Nephron progenitor cell (in vitro differentiated cells): ENCODE measurements at regions not wholly inside any gene's neighbourhood (a gene's known extent, or its start where the extent isn't known, plus 50 kb on each side); places are given as distances from the start of the nearest gene placed in this dataset.

Experiments
- DNase-seq: peaks from one replicate; pipeline ENCODE4 v3.0.0; 2021
- H3K27ac Mint-ChIP-seq: 2 replicates; pipeline ENCODE4 v1.8.0; 2021; ENCODE audit warnings: mild to moderate bottlenecking, moderate library complexity, mixed read lengths
- H3K27me3 Mint-ChIP-seq: 2 replicates; pipeline ENCODE4 v1.8.0; 2021; ENCODE audit warnings: mild to moderate bottlenecking, low read depth, mixed read lengths; ENCODE audit not compliant: poor library complexity
- H3K36me3 Mint-ChIP-seq: 2 replicates; pipeline ENCODE4 v1.8.0; 2021; ENCODE audit warnings: low read depth, mixed read lengths
- H3K4me1 Mint-ChIP-seq: 2 replicates; pipeline ENCODE4 v1.8.0; 2021; ENCODE audit warnings: mixed read lengths
- H3K4me3 Mint-ChIP-seq: 2 replicates; pipeline ENCODE4 v1.8.0; 2021; ENCODE audit warnings: mild to moderate bottlenecking, moderate library complexity, mixed read lengths
- H3K9me3 Mint-ChIP-seq: 2 replicates; pipeline ENCODE4 v1.8.0; 2021; ENCODE audit warnings: mild to moderate bottlenecking, moderate library complexity, mixed read lengths
- TF ChIP-seq, protein P1 (sequence below): fragments of 200-600 bp; sonication (generic); IDR thresholded peaks from 2 replicates; pipeline ENCODE4 v1.5.0; 2021; ENCODE audit warnings: antibody characterized with exemption

DNA sequence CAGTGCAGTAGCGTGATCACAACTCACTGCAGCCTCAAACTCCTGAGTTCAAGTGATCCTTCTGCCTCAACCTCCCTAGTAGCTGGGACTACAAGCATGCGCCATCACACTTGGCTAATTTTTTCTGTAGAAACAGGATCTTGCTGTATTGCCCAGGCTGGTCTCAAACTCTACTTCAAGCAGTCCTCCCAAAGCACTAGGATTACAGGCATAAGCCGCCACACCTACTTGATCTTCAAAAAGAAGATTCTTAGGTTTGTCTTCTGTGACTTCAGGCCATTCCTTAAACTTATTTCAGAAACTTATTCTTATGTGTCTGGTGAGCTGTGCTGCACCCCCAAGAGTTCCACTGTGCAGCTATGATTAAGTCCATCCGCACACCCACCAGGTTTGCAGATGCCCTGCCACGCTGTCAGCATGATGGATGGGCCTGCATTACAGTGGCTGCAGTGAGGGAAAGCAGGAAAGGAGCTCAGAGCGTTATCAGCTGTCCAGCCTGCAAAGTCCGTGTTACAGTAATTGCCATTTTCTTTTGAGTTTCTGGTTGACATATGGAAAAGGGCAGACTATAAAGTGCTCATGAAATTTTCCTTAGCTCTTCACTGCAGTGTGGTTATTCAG lies 146.6 kb downstream of the AASDH start:
- Mint-ChIP-seq H3K27me3 (no peaks in the 10 kb centered on the region), H3K27ac (peak overlapping the region; percentile 42), H3K36me3 (peaks cover 18% of the 10 kb centered on the region), H3K4me1 (peaks cover 38% of the 10 kb centered on the region), H3K9me3 (no peaks in the 10 kb centered on the region), H3K4me3 (no peak overlapping the region)
- TF ChIP-seq, protein P1, sequence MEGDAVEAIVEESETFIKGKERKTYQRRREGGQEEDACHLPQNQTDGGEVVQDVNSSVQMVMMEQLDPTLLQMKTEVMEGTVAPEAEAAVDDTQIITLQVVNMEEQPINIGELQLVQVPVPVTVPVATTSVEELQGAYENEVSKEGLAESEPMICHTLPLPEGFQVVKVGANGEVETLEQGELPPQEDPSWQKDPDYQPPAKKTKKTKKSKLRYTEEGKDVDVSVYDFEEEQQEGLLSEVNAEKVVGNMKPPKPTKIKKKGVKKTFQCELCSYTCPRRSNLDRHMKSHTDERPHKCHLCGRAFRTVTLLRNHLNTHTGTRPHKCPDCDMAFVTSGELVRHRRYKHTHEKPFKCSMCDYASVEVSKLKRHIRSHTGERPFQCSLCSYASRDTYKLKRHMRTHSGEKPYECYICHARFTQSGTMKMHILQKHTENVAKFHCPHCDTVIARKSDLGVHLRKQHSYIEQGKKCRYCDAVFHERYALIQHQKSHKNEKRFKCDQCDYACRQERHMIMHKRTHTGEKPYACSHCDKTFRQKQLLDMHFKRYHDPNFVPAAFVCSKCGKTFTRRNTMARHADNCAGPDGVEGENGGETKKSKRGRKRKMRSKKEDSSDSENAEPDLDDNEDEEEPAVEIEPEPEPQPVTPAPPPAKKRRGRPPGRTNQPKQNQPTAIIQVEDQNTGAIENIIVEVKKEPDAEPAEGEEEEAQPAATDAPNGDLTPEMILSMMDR: no peak
- DNase-seq: peak; percentile 37

DNA sequence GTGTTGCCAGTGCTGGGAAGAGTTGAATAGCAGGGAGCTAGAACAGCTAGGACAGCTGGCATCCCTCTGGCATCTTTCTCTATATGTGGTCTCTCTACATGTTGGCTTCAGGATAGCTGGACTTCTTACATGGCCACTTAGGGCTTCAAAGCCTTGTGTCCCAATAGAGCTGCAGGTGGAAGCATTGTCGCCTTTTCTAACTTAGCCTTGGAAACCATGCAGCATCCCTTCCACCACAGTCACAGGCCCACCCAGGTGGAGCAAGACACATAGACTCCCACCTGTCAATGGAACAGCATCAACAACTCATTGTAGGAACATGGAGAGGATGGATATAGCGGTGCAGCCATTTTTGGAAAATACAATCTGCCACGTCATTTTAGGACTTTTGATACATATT lies 149.0 kb downstream of the AASDH start:
- Mint-ChIP-seq H3K36me3 (peaks cover 20% of the 10 kb centered on the region), H3K27ac (no peak overlapping the region), H3K27me3 (peaks cover 3% of the 10 kb centered on the region), H3K4me1 (peaks cover 53% of the 10 kb centered on the region), H3K4me3 (no peak overlapping the region), H3K9me3 (peaks cover 3% of the 10 kb centered on the region)
- TF ChIP-seq, protein P1: no peak
- DNase-seq: no peak

DNA sequence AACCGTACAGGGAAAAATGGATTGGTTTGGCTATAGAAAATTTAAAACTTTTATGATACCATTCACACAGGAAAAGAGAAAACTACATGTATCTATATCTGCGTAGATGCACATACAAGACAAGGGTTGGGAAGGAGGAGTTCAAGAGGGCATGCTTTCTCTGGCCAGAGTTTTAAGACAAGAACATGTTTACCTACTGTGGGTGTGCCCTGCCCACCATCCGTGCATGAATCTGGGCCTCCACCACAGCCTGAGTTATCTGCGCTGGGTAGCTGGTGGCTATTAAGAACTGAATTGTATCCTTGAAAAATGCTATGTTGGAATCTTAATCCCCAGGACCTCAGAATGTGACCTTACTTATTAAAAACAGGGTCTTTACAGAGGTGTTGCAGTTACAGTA lies 151.6 kb downstream of the AASDH start:
- no peak for DNase-seq
- H3K4me1 Mint-ChIP-seq: peaks cover 38% of the 10 kb centered on the region
- H3K9me3 Mint-ChIP-seq: peaks cover 22% of the 10 kb centered on the region
- H3K27ac Mint-ChIP-seq: peak overlapping the region; percentile 46
- TF ChIP-seq, protein P1: no peak
- H3K27me3 Mint-ChIP-seq: peaks cover 4% of the 10 kb centered on the region
- H3K4me3 Mint-ChIP-seq: no peak overlapping the region
- H3K36me3 Mint-ChIP-seq: peaks cover 30% of the 10 kb centered on the region

DNA sequence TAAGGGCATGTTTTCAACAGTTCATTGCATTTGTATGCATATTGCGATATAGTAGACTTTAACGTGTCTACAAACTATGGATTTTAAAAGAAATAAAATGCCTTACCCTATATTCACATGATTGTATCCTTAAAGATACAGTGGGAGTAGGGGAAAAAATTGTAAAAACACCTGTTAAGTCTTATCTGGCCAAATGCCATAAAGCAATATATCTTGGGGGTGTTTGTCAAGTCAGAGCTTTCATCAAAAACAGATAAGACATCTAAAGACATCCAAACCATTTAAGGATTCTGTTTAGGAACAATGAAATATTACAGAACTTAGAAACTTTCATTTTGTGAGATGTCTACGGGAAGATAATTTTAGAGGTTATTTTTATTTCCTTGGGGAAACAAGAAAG lies 152.3 kb downstream of the AASDH start:
- H3K9me3 Mint-ChIP-seq: peaks cover 24% of the 10 kb centered on the region
- peaks cover 38% of the 10 kb centered on the region for H3K36me3 Mint-ChIP-seq
- TF ChIP-seq, protein P1: no peak
- peaks cover 4% of the 10 kb centered on the region for H3K27me3 Mint-ChIP-seq
- H3K4me3 Mint-ChIP-seq: no peak overlapping the region
- DNase-seq: no peak
- peaks cover 31% of the 10 kb centered on the region for H3K4me1 Mint-ChIP-seq
- H3K27ac Mint-ChIP-seq: peak overlapping the region; percentile 46

DNA sequence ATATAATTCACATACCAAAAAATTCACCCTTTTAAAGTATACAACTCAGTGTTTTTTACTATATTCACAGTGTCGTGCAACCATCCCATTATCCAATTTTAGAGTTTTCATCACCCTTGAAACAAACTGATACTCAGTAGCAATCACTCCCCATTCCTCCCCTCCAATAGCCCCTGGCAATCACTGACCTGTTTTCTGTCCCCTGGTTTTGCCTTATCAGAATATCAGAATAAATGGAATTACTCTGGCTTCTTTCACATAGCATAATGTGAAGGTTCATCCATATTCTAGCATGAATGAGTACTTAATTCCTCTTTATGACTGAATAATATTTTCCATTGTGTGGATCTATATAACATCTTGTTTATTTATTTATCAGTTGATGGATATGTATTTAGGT lies 153.2 kb downstream of the AASDH start:
- Mint-ChIP-seq H3K9me3 (peaks cover 24% of the 10 kb centered on the region), H3K36me3 (peaks cover 47% of the 10 kb centered on the region), H3K4me3 (no peak overlapping the region), H3K27ac (no peak overlapping the region), H3K4me1 (peaks cover 28% of the 10 kb centered on the region), H3K27me3 (peaks cover 4% of the 10 kb centered on the region)
- DNase-seq: no peak
- TF ChIP-seq, protein P1: no peak

DNA sequence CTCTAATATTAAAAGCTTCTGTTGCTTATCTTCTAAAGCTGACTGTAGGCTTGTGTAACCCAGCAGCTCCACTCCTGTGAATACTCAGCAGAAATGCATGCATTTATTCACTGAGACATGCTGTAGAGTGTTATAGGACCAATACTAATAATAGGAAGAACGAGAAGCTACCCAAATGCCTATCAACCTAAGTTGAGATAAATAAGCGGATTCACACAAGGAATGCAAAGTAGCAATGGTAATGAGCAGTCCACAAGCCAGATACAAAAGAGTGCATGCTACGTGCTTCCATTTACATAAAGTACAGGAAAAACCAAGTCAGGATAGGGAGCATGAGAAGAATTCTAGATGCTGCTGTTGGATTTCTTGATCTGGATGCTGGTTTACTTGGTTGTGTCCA lies 155.9 kb downstream of the AASDH start:
- no peak for DNase-seq
- peaks cover 21% of the 10 kb centered on the region for H3K4me1 Mint-ChIP-seq
- peaks cover 4% of the 10 kb centered on the region for H3K27me3 Mint-ChIP-seq
- no peak overlapping the region for H3K27ac Mint-ChIP-seq
- H3K9me3 Mint-ChIP-seq: peaks cover 36% of the 10 kb centered on the region
- H3K4me3 Mint-ChIP-seq: no peak overlapping the region
- peaks cover 72% of the 10 kb centered on the region for H3K36me3 Mint-ChIP-seq
- TF ChIP-seq, protein P1: no peak
